ENCODE measurements at regions not wholly inside any gene's neighbourhood (a gene's known extent, or its start where the extent isn't known, plus 50 kb on each side); places are given as distances from the start of the nearest gene placed in this dataset.

- no peak for TF ChIP-seq POLR2A (IDR thresholded peaks at IDR 0.05)
- TF ChIP-seq CTCF (IDR thresholded peaks at IDR 0.05), result no peak
Measured at GRCh38 chr18:78160961-78161656, 818.5 kb upstream of the SALL3 start.
